A673 (cell line): ENCODE measurements at regions not wholly inside any gene's neighbourhood (a gene's known extent, or its start where the extent isn't known, plus 50 kb on each side); places are given as distances from the start of the nearest gene placed in this dataset.

Experiments
- BruUV-seq: library from RNA; stranded (reverse); fragments of 400-500 nt; replicated peaks from 2 replicates; lab custom pipeline; 2021; lab: Mats Ljungman, UMichigan
- CTCF ChIA-PET: fragments of 300-600 bp; sonication (Branson Sonifier 250); formaldehyde crosslinking; loops from one replicate; lab custom pipeline; 2022; ENCODE audit warnings: antibody characterized with exemption; lab: Charles Lee
- POLR2A ChIA-PET: fragments of 300-600 bp; sonication (Branson Sonifier 250); formaldehyde crosslinking; loops from one replicate; lab custom pipeline; 2022; ENCODE audit warnings: antibody characterized with exemption; ENCODE audit not compliant: low non-redundant PET; lab: Charles Lee
- DNase-seq: peaks from one replicate; pipeline ENCODE4 v3.0.0-alpha.2; 2015; ENCODE audit warnings: low spot score
- H3K27ac ChIP-seq: fragments of 200-600 bp; sonication (generic); 2 replicates; pipeline ENCODE4 v1.5.1; 2016; ENCODE audit warnings: mixed run types, low read depth, mild to moderate bottlenecking, mixed read lengths, antibody characterized with exemption, low read length; ENCODE audit not compliant: poor library complexity, severe bottlenecking
- H3K27me3 ChIP-seq: fragments of 200-600 bp; sonication (generic); replicated peaks from 2 replicates; pipeline ENCODE4 v1.6.1; 2017; ENCODE audit warnings: mixed run types, low read depth, mild to moderate bottlenecking, mixed read lengths, antibody characterized with exemption, low read length; ENCODE audit not compliant: insufficient read depth, poor library complexity
- H3K36me3 ChIP-seq: fragments of 200-600 bp; sonication (generic); 2 replicates; pipeline ENCODE4 v1.6.1; 2016; ENCODE audit warnings: mixed run types, mild to moderate bottlenecking, mixed read lengths, antibody characterized with exemption, low read length; ENCODE audit not compliant: insufficient read depth, poor library complexity, severe bottlenecking
- H3K4me1 ChIP-seq: fragments of 200-600 bp; sonication (generic); 2 replicates; pipeline ENCODE4 v1.6.1; 2017; ENCODE audit warnings: mixed run types, mild to moderate bottlenecking, mixed read lengths, antibody characterized with exemption, low read length; ENCODE audit not compliant: insufficient read depth, poor library complexity, severe bottlenecking
- H3K4me3 ChIP-seq: fragments of 200-600 bp; sonication (generic); 2 replicates; pipeline ENCODE4 v1.5.1; 2016; ENCODE audit warnings: low read depth, mixed run types, mild to moderate bottlenecking, mixed read lengths, low read length; ENCODE audit not compliant: poor library complexity, severe bottlenecking
- H3K9me3 ChIP-seq: fragments of 200-600 bp; sonication (generic); 2 replicates; pipeline ENCODE4 v1.6.1; 2016; ENCODE audit warnings: mixed run types, low read depth, mild to moderate bottlenecking, mixed read lengths, antibody characterized with exemption, low read length; ENCODE audit not compliant: poor library complexity, severe bottlenecking
- EZH2 ChIP-seq: fragments of 200-600 bp; sonication (generic); IDR thresholded peaks from 2 replicates; pipeline ENCODE4 v1.6.1; 2017; ENCODE audit warnings: borderline replicate concordance, low read depth, mild to moderate bottlenecking, mixed read lengths, antibody characterized with exemption, low read length; ENCODE audit not compliant: poor library complexity, severe bottlenecking
- intact Hi-C: fragments of 100-400 bp; cut with micrococcal nuclease; formaldehyde crosslinking; loops from one replicate; pipeline ENCODE4 v1.10.0; 2022; ENCODE audit not compliant: unreplicated experiment
- TF ChIP-seq, protein P1 (sequence below): fragments of 300-800, 200-600 bp; sonication (generic); conservative IDR thresholded peaks from 2 replicates; pipeline ENCODE4 v1.5.1; 2017; ENCODE audit warnings: low read depth, mild to moderate bottlenecking, antibody characterized with exemption, low read length, moderate library complexity, mixed read lengths

DNA sequence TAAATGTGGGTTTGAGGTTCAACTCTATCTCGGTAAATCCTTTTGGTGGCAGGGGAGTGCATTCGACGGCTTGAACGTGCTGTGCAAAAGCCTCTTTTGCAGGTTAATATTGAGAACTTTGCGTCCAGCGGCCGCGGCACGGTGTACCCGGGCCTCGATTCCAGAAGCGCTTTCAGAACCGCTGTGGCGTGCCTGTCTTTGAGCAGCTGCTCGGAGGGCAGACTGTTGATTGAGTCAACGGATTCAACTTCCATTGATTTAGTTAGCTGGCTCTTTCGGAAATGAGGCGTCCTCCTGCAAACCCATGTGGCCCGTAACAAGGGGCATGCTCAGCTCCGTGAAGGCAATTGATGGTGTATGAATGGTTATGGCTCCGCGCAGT is 1247.8 kb downstream of the BRD1 start:
- no peak for TF ChIP-seq EZH2
- TF ChIP-seq, protein P1, sequence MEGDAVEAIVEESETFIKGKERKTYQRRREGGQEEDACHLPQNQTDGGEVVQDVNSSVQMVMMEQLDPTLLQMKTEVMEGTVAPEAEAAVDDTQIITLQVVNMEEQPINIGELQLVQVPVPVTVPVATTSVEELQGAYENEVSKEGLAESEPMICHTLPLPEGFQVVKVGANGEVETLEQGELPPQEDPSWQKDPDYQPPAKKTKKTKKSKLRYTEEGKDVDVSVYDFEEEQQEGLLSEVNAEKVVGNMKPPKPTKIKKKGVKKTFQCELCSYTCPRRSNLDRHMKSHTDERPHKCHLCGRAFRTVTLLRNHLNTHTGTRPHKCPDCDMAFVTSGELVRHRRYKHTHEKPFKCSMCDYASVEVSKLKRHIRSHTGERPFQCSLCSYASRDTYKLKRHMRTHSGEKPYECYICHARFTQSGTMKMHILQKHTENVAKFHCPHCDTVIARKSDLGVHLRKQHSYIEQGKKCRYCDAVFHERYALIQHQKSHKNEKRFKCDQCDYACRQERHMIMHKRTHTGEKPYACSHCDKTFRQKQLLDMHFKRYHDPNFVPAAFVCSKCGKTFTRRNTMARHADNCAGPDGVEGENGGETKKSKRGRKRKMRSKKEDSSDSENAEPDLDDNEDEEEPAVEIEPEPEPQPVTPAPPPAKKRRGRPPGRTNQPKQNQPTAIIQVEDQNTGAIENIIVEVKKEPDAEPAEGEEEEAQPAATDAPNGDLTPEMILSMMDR: no peak
- Histone ChIP-seq H3K4me1 (peaks cover 21% of the 10 kb centered on the region), H3K27me3 (no peaks in the 10 kb centered on the region), H3K9me3 (no peaks in the 10 kb centered on the region), H3K36me3 (peaks cover 22% of the 10 kb centered on the region), H3K4me3 (peak overlapping the region; percentile 61), H3K27ac (peak overlapping the region; percentile 84)
- BruUV-seq: no TSS peak
- ChIA-PET POLR2A (no interaction called here), CTCF (no interaction called here)
- intact Hi-C loops: loop anchor here (5.0 to 10.0 kb wide), 4 partner anchors 85 to 727 kb away; no protein-coding TSS in a partner anchor
- peak; percentile 35 for DNase-seq

DNA sequence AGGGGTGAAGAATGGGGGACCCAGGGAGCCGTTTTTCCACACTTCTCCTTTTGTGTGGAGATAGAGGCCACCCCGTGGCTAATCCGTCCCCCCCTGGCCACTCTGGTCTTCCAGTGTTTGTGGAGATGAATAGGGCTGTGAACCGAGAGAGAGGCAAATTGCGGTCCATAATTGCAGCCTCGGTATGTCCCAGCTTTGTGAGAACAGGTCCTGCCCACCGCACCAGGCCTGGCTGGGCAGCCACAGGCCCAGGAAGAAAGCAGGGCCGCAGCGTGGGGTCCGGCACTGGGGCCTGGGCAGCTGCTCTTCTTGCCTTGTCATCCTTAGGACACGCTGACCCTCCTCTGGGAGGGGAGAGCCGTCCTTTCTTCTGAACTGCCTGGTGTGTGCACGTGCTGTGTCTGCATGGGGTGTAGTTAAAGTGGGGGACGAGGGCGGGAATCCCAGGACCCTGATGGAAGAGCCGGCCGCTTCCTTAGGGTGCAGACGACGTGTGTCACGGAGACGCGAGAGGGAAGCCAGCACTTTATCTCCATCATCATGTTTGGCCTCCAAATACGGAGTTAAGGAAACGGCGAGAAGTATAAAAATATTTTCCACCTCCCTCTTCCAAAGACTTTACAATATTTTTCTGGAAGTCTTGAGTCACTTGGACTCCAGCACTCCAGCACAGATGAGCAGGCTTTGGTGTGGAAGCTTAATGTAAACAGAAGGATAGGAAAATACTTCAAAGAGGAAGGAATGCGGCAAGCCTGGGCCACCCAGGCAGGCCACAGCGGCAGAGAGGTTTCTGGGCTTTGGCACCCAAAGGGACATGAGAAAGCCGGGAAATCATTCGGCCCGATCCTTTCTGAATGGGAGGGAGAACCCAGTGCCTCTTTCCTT is 1248.4 kb downstream of the BRD1 start:
- TSS peak; percentile 37 for BruUV-seq
- Histone ChIP-seq H3K27ac (peak overlapping the region; percentile 84), H3K4me3 (peak overlapping the region; percentile 61), H3K4me1 (peaks cover 24% of the 10 kb centered on the region), H3K27me3 (no peaks in the 10 kb centered on the region), H3K9me3 (no peaks in the 10 kb centered on the region), H3K36me3 (peaks cover 16% of the 10 kb centered on the region)
- TF ChIP-seq, protein P1: no peak
- no peak for TF ChIP-seq EZH2
- DNase-seq: peak; percentile 36
- intact Hi-C loops: loop anchor here (5.0 to 10.0 kb wide), 3 partner anchors 86 to 728 kb away; no protein-coding TSS in a partner anchor
- POLR2A ChIA-PET: no interaction called here
- CTCF ChIA-PET: no interaction called here

DNA sequence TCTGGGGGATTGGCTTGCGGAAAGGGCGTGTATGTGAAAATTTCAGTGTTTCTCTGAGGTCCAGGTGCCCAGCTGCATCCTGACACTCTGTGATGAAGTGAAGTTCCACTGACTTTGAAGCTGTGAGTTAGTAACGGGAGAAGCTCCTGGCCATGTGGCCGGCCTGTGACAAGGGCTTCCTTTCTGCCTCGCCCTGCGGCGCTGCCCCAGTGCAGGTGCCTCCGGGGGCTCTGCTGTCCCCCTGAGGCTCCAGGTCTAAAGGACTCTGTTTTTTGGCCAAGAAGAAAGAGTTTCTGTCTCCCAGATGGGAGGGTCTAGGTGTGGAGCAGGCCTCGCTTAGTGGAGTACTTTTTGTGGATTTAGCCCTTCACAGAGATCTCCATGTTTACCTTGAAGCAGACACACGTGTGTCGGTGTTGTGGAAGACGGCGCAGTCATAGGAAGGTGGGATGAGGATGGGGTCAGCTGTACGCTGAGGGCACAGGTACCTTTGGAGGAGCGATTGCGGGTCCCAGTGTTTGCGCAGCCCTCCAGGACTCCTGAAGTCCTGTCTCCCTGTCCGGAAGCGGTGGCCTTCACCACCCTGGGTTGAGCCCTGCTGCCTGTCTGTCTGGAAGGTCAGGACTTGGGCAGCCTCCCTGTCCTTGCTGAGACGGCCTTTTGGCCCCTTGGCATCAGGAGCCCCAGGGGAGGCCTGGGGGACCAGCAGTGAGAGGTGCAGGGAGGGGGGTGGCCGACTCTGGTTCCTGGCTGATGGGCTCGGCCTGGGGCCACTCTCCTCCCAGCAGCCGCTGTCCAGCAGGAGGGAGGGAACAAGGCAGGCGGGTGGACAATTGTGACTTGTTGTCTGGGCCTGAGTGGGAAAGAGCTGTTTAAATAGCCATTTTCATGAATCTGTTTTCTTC is 1249.3 kb downstream of the BRD1 start:
- peak overlapping the region; percentile 84 for H3K27ac ChIP-seq

More for the DNA sequence above, 1249.3 kb downstream of the BRD1 start:
- POLR2A ChIA-PET: no interaction called here
- TSS peak; percentile 12 for BruUV-seq
- Histone ChIP-seq H3K9me3 (no peaks in the 10 kb centered on the region), H3K4me1 (peaks cover 24% of the 10 kb centered on the region), H3K36me3 (peaks cover 11% of the 10 kb centered on the region), H3K27me3 (no peaks in the 10 kb centered on the region), H3K4me3 (peak overlapping the region; percentile 61)
- CTCF ChIA-PET: no interaction called here
- intact Hi-C loops: loop anchor here (5.0 to 10.0 kb wide), 3 partner anchors 86 to 729 kb away; no protein-coding TSS in a partner anchor
- peak; percentile 37 for DNase-seq
- TF ChIP-seq, protein P1: no peak
- no peak for TF ChIP-seq EZH2
